ENCODE measurements at regions not wholly inside any gene's neighbourhood (a gene's known extent, or its start where the extent isn't known, plus 50 kb on each side); places are given as distances from the start of the nearest gene placed in this dataset.

DNA sequence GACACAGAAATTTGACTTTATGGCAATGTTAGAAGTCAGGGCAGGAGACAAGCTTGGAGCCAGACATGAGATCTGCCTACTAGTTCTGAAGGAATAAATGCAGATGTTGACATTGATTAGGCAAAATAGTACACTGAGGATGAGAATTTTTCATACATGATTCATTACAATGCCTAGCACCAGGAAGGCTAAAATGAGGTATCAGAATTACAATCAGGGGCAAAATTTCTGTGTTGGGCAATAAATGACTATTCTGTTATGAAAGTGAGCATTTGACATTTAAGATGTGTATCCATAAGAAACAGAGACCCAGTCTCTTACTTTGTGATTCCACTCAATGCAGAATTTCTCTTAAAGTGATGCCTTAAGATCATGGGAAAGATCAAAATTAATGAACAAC lies 92.4 kb upstream of the CDH10 start:
- CTCF ChIA-PET = no interaction called here
- POLR2A ChIA-PET = no interaction called here
- no peak for DNase-seq (ENCODE audit: extremely low spot score)
- TF ChIP-seq ELF4 (IDR thresholded peaks at IDR 0.05) = no peak
- no peak for TF ChIP-seq TARDBP (IDR thresholded peaks at IDR 0.05)
- TF ChIP-seq BHLHE40 (IDR thresholded peaks at IDR 0.05; ENCODE audit: borderline replicate concordance) = no peak
- TF ChIP-seq SUZ12 (IDR thresholded peaks at IDR 0.05) = no peak
- no peak for TF ChIP-seq SP1 (IDR thresholded peaks at IDR 0.05)

DNA sequence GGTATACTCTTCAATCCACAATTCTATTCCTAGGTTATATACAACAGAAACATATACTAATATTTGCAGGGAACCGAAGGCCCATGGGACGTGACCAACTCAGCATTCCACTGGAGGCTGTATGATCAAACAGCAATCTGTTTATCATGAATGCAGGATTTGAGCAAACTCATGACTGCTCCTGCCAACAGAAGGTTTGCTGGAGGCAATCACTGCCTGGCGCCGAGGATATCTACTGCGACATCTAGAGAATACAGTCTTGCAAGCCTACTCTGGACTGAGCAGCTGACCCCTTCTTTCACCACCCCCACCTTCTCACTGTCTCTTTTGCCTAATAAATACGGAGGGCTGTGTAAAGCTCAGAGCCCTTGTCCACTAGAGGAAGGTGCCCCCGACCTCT lies 90.5 kb upstream of the CDH10 start:
- DNase-seq (ENCODE audit: extremely low spot score) = no peak
- TF ChIP-seq ZNF384 (IDR thresholded peaks at IDR 0.05) = no peak
- no peak for TF ChIP-seq HDGF (IDR thresholded peaks at IDR 0.05; ENCODE audit: borderline replicate concordance)
- TF ChIP-seq L3MBTL2 (conservative IDR thresholded peaks at IDR 0.05) = no peak
- TF ChIP-seq, protein P1, sequence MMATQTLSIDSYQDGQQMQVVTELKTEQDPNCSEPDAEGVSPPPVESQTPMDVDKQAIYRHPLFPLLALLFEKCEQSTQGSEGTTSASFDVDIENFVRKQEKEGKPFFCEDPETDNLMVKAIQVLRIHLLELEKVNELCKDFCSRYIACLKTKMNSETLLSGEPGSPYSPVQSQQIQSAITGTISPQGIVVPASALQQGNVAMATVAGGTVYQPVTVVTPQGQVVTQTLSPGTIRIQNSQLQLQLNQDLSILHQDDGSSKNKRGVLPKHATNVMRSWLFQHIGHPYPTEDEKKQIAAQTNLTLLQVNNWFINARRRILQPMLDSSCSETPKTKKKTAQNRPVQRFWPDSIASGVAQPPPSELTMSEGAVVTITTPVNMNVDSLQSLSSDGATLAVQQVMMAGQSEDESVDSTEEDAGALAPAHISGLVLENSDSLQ (IDR thresholded peaks at IDR 0.05) = no peak
- no peak for TF ChIP-seq SP1 (IDR thresholded peaks at IDR 0.05)
- no peak for TF ChIP-seq SUZ12 (IDR thresholded peaks at IDR 0.05)
- no peak for TF ChIP-seq NFRKB (IDR thresholded peaks at IDR 0.05)
- ChIA-PET POLR2A (no interaction called here), CTCF (no interaction called here)

DNA sequence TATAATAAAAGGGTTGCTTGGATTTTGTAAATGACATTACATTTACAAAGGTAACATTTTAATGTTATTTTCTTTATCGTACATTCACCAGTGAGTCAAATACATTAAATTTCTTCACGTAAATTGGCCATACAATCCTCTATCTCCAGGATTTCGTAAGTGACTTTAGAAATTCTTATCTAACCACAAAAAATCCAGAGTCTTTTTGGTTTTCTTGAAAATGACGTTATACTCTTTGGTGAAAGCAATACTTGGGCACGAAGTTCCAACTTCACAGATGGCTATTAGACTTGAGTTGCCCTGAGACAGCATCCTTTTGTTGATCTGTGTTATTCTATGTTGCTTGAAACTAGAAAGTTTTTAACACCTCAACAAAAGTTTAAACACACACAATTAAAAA lies 87.4 kb upstream of the CDH10 start:
- CTCF ChIA-PET = no interaction called here
- DNase-seq (ENCODE audit: extremely low spot score) = no peak
- POLR2A ChIA-PET = no interaction called here
- TF ChIP-seq FOXM1 (IDR thresholded peaks at IDR 0.05; ENCODE audit: borderline replicate concordance) (no peak), BHLHE40 (IDR thresholded peaks at IDR 0.05; ENCODE audit: borderline replicate concordance) (no peak), FOXA1 (IDR thresholded peaks at IDR 0.05) (no peak)

DNA sequence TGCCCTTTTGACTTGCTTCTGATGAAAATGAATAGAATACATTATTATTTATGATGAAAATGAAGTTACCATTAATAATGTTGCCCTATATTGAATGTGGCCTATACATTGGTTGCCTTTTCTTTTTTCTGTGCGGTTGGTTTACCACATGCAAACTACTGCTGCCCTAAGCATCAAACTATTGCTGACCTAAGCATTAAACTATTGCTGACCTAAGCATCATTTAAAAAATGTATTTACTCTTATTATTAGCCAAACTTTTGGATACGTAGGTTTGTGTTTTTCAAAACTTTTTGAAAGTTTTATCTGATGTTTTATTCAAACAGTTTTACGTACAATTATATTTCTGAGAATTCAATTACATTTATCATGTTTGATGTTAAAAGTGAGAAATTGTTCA lies 76.0 kb upstream of the CDH10 start:
- TF ChIP-seq NFRKB (IDR thresholded peaks at IDR 0.05) = no peak
- no peak for TF ChIP-seq ARNT (IDR thresholded peaks at IDR 0.05)
- no peak for TF ChIP-seq SUZ12 (IDR thresholded peaks at IDR 0.05)
- no peak for TF ChIP-seq FOXA1 (IDR thresholded peaks at IDR 0.05)
- no peak for TF ChIP-seq ELF4 (IDR thresholded peaks at IDR 0.05)
- TF ChIP-seq, protein P1 (IDR thresholded peaks at IDR 0.05) = no peak
- TF ChIP-seq CTBP1 (IDR thresholded peaks at IDR 0.05; ENCODE audit: borderline replicate concordance) = no peak
- TF ChIP-seq LEF1 (IDR thresholded peaks at IDR 0.05; ENCODE audit: borderline replicate concordance) = no peak
- TF ChIP-seq FOXK2 (IDR thresholded peaks at IDR 0.05) = no peak
- ChIA-PET CTCF (no interaction called here), POLR2A (no interaction called here)
- DNase-seq (ENCODE audit: extremely low spot score) = no peak

DNA sequence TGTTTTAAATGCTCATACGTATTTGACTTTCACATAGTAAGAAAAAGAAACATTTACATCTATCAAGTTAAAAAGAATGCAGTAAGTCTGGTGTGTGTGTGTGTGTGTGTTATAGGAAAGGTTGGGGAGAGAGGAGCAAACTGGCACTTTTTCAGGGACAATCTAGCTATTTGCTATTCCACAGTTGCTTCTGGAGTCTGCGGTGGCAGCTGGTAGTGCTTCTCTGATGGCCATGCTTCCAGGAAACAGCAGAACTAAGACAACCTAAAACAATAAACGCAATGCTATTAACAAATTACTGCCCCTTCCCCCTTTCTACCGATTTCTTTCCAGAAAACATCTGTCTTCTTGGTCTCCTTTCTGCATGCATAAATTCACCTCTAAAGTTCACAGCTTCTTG lies 70.0 kb upstream of the CDH10 start:
- ChIA-PET CTCF (interaction anchor here (1.1 kb wide), 1 partner anchor 10 kb away, joined by 3 read pairs; no protein-coding TSS in a partner anchor), POLR2A (no interaction called here)
- no peak for TF ChIP-seq L3MBTL2 (conservative IDR thresholded peaks at IDR 0.05)
- no peak for TF ChIP-seq SP1 (IDR thresholded peaks at IDR 0.05)
- TF ChIP-seq, protein P1 (IDR thresholded peaks at IDR 0.05) = no peak
- TF ChIP-seq ARNT (IDR thresholded peaks at IDR 0.05) = no peak
- TF ChIP-seq LEF1 (IDR thresholded peaks at IDR 0.05; ENCODE audit: borderline replicate concordance) = no peak
- no peak for TF ChIP-seq HDGF (IDR thresholded peaks at IDR 0.05; ENCODE audit: borderline replicate concordance)
- no peak for TF ChIP-seq FOXK2 (IDR thresholded peaks at IDR 0.05)
- no peak for TF ChIP-seq CTBP1 (IDR thresholded peaks at IDR 0.05; ENCODE audit: borderline replicate concordance)
- TF ChIP-seq FOXM1 (IDR thresholded peaks at IDR 0.05; ENCODE audit: borderline replicate concordance) = no peak
- TF ChIP-seq TARDBP (IDR thresholded peaks at IDR 0.05) = no peak
- no peak for TF ChIP-seq ELF4 (IDR thresholded peaks at IDR 0.05)
- TF ChIP-seq ZNF384 (IDR thresholded peaks at IDR 0.05) = no peak
- TF ChIP-seq NFRKB (IDR thresholded peaks at IDR 0.05) = no peak
- TF ChIP-seq FOXA1 (IDR thresholded peaks at IDR 0.05) = no peak
- no peak for TF ChIP-seq BHLHE40 (IDR thresholded peaks at IDR 0.05; ENCODE audit: borderline replicate concordance)
- no peak for DNase-seq (ENCODE audit: extremely low spot score)

DNA sequence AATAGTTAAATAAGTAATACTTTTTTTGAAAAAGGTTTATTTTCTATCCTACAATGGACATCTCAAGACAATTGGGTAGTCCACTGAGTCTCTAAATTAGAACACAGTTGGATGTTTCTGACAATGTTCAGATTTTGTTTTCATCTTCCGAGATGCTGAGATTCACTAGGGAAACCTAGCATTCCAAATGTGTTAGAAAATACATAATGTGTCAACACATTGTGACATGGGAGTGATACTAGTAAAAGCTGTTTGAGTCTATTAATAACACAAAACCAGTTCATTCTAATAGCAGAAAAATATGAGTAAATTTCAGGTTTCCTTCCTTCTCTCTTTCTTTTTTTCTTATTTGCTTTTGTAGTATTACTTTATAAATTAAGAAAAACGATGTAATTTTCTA lies 68.2 kb upstream of the CDH10 start:
- no peak for DNase-seq (ENCODE audit: extremely low spot score)
- ChIA-PET POLR2A (no interaction called here), CTCF (no interaction called here)
- TF ChIP-seq L3MBTL2 (conservative IDR thresholded peaks at IDR 0.05) = no peak
- TF ChIP-seq FOXA1 (IDR thresholded peaks at IDR 0.05) = no peak

DNA sequence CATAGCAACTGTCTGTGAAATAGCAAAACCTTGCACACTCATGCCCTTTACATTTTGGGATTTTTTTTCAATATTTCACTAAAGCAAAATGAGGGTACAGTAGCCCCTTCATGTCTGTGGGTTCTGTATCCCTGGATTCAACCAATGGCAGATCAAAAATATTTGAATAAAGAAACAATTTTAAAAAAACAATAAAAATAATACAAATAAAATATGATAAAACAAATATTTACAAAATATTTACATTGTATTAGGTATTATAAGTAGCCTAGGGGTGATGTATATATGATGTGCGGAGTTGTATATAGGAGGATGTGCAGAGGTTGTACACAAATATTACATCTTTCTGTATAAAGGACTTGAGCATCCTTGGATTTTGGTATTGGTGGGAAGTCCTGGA lies 67.3 kb upstream of the CDH10 start:
- ChIA-PET CTCF (no interaction called here), POLR2A (no interaction called here)
- no peak for DNase-seq (ENCODE audit: extremely low spot score)
- TF ChIP-seq ARNT (IDR thresholded peaks at IDR 0.05) = no peak
- no peak for TF ChIP-seq FOXA1 (IDR thresholded peaks at IDR 0.05)
- no peak for TF ChIP-seq NFRKB (IDR thresholded peaks at IDR 0.05)
- TF ChIP-seq L3MBTL2 (conservative IDR thresholded peaks at IDR 0.05) = no peak
- TF ChIP-seq FOXM1 (IDR thresholded peaks at IDR 0.05; ENCODE audit: borderline replicate concordance) = no peak
- TF ChIP-seq CTBP1 (IDR thresholded peaks at IDR 0.05; ENCODE audit: borderline replicate concordance) = no peak
- TF ChIP-seq BHLHE40 (IDR thresholded peaks at IDR 0.05; ENCODE audit: borderline replicate concordance) = no peak
- TF ChIP-seq SUZ12 (IDR thresholded peaks at IDR 0.05) = no peak
- no peak for TF ChIP-seq SP1 (IDR thresholded peaks at IDR 0.05)
